ENCODE measurements at regions not wholly inside any gene's neighbourhood (a gene's known extent, or its start where the extent isn't known, plus 50 kb on each side); places are given as distances from the start of the nearest gene placed in this dataset.

GRCh38 chr3:36135863-36136262, 244.4 kb upstream of the STAC start:
- TF ChIP-seq CTCF (IDR thresholded peaks at IDR 0.05 in 8 of 11, conservative IDR thresholded peaks at IDR 0.05 in 3 of 11) (no peak), POLR2A (IDR thresholded peaks at IDR 0.05) (no peak), POLR2AphosphoS5 (IDR thresholded peaks at IDR 0.05) (no peak)
